DMS79 treated with DMSO at 0.1 percent for 48 hours (cell line): ENCODE measurements at regions not wholly inside any gene's neighbourhood (a gene's known extent, or its start where the extent isn't known, plus 50 kb on each side); places are given as distances from the start of the nearest gene placed in this dataset.

Source experiments
- DNase-seq: peaks from one replicate; lab custom pipeline; 2025; lab: John Stamatoyannopoulos, UW

DNA sequence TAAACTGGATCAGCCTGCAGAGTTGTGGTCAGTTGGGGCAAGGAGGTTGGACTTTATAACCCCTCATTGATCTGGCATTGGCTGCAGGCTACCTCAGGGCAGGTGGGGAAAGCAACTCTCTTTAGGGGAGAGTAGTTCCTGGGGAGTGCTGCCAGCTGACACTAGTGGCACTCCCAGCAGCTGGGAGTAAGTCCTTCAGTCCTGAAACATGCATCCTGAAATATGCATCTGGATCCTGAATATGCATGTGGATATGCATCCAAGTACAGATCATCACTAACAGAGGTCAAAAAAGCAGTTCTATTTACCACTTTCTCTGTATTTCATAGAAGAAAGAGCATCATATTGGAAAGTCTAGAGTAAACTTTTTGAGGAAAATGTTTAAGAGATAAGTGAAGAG lies 350.8 kb downstream of the EPM2A start:
- no peak for DNase-seq

- DNase-seq = no peak
Observed at GRCh38 chr6:145396499-145396898, 338.8 kb downstream of the EPM2A start.

DNA sequence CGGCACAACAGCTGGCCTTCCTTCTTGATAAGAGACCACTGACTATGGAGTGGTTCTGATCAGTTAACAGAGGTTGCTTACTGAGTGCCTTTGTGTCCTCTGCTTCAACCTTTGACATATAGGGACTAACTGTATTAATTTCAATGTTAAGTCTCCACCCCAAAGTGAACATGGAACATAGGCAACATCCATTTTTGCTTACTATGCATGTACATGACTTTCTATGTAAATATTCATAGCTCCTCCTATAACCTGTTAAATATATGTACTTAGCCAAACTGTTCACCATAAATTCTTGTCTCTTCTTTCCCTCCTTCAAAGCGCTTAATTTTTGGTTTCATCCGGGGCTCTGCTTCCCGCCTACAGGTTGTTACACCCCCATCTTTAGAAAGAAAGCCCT lies 334.8 kb downstream of the EPM2A start:
- DNase-seq = no peak

DNA sequence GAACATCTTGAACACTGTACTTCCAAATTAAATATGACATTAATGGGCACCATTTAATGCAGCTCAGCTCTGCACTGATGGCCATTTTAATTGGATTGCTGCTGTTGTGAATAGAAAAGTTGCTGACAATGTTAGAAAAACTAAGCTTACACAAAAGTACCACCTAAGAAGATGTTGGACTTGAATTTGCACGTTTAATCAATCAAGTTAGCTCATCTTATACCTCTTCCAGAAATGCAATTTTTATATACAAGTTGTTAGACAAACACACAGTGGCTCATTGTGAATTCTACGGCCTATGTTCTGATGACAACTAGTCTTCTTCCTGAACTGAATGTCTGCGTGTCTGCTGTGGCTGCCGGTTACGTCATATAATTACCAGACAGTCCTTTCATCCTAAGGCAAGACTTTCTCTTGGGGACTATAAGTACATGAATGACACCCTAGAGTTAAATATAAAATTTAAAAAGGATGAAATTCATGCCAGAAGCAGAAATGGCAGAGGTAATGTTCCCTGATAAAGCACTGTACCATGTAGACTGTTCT lies 330.2 kb downstream of the EPM2A start:
- no peak for DNase-seq

DNA sequence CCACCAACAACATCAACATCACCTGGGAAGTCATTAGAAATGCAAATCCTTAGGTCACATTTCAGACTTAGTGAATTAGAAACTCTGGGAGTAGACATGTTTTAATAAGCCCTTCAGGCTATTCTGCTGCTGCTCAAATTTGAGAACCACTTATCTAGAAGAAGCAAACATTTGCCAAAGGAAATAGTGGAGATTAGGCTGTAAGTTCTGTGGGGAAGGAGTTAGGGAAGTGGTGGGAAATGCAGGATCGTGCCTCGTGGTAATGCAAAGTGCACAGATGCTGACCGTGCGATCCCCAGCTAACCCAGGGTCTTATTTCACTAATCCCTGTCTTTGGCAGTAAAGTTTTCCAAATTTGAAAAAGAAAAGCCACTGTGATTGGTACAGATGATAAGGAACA lies 328.5 kb downstream of the EPM2A start:
- no peak for DNase-seq

GRCh38 chr6:145415616-145416015 lies 319.7 kb downstream of the EPM2A start:
- DNase-seq = no peak

GRCh38 chr6:145420599-145420998 lies 314.7 kb downstream of the EPM2A start:
- DNase-seq = no peak

DNA sequence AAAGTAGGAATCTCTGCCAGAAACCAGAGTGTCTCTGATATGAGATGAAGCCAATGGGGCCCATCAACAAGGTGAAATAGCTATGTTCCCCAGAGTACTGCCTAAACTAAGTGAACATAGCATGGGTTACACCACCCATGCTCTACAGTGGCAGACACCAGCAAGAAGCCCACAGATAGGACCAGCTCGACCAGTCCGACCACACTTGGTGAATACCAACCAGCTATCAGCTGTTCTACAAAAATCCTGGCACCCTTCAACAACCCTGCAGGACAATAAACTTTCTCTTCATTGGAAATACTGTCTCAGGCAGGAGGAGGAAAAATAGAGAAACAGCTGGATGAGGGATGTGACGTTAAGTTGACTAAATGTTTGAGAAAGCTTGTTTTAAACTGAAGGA lies 311.4 kb downstream of the EPM2A start:
- no peak for DNase-seq

DNA sequence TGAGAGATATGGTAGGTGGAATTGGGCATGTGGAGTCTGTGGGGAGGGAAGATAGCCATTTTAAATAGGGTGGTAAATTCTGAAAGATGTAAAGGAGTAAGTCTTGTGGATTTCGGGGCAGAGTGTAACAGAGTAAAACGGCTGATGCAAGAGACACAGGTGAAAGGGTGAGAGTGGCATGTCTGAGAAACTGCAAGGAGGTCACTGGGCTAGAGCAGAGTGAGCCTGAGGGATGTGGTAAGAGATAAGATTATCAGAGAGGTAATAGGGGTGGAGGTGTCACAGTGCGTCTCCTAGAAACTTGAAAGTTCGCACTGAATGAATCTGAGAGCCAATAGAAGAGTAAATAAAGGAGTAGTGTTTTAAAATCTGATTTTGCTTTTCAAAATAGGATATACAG lies 308.1 kb downstream of the EPM2A start:
- no peak for DNase-seq

DNA sequence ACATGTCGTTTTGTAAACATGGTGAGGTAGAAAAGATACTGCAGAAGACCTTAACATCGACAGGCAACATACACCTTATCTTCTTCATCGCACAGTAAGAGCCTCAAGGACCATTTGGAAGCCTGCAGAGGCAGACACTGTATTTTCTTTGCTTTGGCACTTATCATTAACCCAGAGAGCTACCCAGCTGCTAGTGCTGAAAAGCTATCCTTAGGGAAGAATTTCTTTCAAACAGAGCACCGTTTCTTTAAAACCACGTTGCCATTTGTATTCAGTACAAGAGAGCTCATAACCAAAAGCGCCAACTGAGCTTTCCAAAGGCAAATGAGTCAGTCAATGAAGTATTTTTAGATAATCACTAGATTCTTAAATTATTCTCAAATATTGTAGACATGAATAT lies 306.6 kb downstream of the EPM2A start:
- no peak for DNase-seq

GRCh38 chr6:145442110-145442509 lies 293.2 kb downstream of the EPM2A start:
- DNase-seq = no peak

DNA sequence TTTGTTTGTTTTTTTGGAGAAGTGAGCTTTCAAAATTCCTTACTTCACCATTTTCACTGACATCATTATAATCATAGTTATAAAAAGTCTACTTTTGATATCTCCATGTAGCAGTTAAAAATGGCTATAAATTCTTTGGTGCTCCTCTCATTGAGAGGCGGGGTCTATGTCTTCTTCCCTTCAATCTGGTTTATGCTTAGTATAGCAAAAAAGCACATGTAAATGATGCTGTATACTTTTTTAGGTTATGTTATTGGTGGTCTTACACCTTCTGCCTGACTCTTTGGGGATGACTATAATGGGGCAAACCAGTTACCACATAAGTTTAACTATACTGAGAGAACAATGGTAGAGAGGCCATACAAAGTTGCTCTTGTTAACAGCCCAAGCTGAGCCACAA lies 289.6 kb downstream of the EPM2A start:
- no peak for DNase-seq

GRCh38 chr6:145451029-145451428 lies 284.3 kb downstream of the EPM2A start:
- DNase-seq = no peak

DNA sequence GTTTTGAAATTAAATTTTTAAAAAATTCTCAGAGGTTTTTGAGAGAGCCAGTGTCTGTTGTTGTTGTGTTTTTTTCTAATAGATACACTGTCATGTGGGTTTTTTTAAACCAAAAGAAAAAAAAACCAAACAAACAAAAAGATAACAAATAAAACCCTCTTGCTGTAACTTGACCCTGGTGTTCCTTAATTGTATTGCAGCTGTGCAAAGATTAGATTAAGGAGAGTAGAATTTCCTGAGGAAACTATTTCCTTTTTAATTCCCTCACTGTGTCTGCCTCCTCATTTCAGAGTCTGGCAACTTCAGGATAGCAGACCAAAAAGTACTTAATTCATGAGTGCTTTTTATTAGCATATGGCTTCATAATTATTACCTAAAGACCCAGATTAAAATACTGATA lies 281.9 kb downstream of the EPM2A start:
- DNase-seq = no peak

GRCh38 chr6:145454006-145454405 lies 281.3 kb downstream of the EPM2A start:
- no peak for DNase-seq

DNA sequence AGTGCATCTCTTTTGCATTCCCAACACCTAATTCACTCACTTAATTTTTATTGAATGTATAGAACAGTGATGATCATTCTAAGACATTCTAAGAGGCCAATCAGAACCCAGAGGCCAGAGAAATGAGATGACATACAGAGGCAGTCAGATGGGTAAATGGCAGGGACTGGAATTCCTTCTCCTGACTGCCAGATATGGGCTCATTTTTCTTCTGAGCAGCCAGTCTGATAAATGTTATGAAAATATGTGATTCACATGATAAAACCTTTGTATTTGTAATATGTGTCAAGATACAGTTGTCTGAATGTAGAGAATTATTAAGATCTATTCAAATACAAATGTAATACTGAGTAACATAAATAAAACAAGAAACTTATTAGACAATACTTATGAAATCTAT lies 277.8 kb downstream of the EPM2A start:
- no peak for DNase-seq

DNA sequence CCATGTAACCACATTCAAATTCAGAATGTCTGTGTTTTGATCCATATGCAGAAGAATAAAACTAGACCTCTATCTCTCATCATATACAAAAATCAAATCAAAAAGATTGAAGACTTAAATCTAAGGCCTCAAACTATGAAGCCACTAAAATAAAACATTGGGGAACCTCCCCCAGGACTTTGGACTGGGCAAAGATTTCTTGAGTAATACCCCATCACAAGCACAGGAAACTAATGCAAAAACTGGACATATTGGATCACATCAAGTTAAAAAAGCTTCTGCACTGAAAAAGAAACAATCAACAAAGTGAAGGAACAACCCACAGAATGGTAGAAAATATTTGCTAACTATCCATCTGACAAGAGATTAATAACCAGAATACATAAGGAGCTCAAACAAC lies 266.8 kb downstream of the EPM2A start:
- no peak for DNase-seq

GRCh38 chr6:145469021-145469420 lies 266.3 kb downstream of the EPM2A start:
- no peak for DNase-seq

DNA sequence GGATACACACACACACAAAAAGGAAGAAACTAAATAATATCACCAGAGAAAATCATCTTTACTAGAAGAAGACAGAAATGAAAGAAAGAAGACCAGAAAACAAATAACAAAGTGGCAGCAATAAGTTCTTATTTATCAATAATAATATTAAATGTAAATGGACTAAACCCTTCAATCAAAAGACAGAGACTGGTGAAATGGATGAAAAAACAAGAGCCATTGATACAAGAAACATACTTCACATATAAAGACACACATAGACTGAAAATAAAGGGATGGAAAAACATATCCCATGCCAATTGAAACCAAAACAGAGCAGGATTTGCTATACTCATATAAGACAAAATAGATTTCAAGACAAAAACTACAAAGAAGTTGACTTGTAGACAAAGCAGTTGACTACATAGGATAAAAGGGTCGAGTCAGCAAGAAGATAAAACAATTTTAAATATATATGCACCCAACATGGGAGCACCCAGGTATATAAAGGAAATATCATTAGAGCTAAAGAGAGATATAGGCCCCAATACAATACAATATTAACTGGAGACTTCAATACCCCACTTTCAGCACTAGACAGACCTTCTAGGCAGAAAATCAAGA lies 259.4 kb downstream of the EPM2A start:
- no peak for DNase-seq

- DNase-seq = no peak
Observed at GRCh38 chr6:145480024-145480423, 255.3 kb downstream of the EPM2A start.

DNA sequence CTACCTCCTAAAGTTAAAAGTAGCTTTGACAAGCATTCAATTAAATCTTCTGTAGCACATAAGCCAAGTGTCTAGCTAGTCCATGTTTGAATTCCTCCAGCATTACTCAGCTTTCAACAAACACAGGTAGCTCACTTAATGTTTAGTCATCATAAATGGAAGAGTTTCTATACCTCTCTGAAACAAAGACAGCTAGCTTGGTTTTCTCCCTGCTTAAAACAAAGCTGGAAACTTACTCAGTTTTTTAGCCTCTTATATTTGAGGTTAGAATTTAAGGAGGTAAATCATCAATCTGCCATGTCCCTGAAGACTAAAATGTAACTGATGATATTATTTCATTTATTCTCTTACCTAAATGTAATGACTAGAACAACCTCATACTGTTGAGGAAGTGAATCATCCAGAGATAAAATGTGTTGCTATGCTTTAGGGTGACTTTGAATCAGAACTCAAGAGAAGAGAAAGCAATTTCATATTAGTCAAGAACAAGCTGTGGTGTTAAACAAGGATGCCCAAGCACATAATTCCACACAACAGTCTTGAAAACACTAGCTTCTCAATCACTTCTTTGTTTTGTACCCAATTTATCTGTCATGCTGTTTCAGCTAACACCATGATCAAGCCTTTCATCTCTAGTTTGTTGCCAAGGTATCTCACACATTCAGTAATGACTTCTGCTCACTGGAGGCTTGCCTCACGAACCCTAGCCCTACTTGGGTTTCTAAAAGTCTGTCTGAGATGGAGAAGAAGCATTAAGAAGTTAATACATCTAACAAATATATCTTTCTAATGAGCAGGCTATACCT lies 251.9 kb downstream of the EPM2A start:
- no peak for DNase-seq

GRCh38 chr6:145485288-145485687 lies 250.0 kb downstream of the EPM2A start:
- DNase-seq = no peak

DNA sequence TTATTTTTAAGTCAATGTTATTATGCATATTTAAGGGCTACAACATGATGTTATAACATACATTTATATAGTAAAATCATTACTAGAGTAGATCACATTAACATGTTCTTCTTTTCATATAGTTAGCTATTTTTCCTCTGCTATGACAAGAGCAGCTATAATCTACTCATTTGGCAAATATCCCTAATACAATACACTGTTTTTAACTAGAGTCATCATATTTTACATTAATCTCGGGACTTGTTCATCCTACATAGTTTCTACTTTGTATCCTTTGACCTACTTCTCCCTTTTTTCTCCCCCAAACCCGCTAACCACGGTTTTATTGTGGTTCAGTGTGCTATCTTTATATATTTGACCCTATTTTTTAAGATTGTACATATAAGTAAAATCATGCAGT lies 249.0 kb downstream of the EPM2A start:
- DNase-seq = no peak

GRCh38 chr6:145489583-145489982 lies 245.7 kb downstream of the EPM2A start:
- DNase-seq = no peak
